Epithelial cell of proximal tubule (primary cell): ENCODE measurements at regions not wholly inside any gene's neighbourhood (a gene's known extent, or its start where the extent isn't known, plus 50 kb on each side); places are given as distances from the start of the nearest gene placed in this dataset.
A peak's percentile ranks its signal among the peaks of the same experiment; 100 is the strongest.

Source experiments
- DNase-seq: peaks from one replicate; pipeline ENCODE4 v3.0.0-alpha.2; 2011; ENCODE audit warnings: low read depth
- H3K4me3 ChIP-seq: 2 replicates; pipeline ENCODE4 v1.5.1; 2011; ENCODE audit warnings: low read depth, mild to moderate bottlenecking, low read length
- CTCF ChIP-seq: conservative IDR thresholded peaks from 2 replicates; pipeline ENCODE4 v1.5.1; 2012; ENCODE audit warnings: low read depth, mild to moderate bottlenecking, low read length

- no peak overlapping the region for H3K4me3 ChIP-seq
- DNase-seq, result peak; percentile 2
These were observed 194.1 kb downstream of the IGLL1 start for GRCh38 chr22:23385678-23386631.

DNA sequence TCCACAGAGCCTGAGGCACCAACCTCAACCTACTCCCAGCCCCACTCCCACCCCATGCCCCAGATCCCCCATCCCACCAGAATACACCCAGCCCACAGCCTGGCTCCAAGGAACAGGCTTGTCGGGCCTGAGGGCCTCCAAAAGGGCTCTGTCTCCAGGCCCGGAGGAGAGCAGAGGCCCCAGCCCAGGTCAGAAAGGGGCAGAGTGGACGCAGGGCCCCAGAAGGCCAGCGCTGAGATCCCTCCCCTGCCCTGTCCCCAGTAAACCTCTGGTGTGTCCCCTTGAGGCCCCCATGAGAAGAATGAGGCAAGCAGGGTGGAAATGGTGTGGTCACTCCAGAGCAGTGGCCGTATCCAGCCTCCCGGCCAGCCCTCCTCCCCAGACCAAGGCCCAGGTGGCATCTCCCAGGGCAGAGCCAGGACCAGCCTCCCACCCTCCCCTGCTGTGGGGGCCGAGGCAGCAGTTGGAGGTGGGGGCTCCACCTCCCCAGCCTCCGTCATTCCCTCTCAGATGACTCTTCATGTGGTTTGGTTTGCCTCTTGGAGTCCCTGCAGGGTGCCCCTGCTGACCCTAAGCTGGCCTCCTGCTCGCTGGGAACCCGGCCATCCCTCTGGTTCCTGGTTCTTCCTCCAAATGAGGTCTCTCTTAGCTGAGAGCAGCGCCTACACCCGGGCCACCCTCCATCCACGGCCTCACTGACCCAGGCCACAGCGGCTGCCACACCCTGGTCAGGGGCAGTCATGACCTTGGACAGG is 195.0 kb downstream of the IGLL1 start:
- no peak for DNase-seq
- no peak for TF ChIP-seq CTCF

More at GRCh38 chr22:23385678-23386631, 194.1 kb downstream of the IGLL1 start:
- peak; percentile 93 for TF ChIP-seq CTCF

GRCh38 chr22:23384431-23384830 is 195.7 kb downstream of the IGLL1 start:
- DNase-seq, result no peak
- H3K4me3 ChIP-seq, result no peak overlapping the region
- no peak for TF ChIP-seq CTCF

More for the DNA sequence above, 195.0 kb downstream of the IGLL1 start:
- no peak overlapping the region for H3K4me3 ChIP-seq

DNA sequence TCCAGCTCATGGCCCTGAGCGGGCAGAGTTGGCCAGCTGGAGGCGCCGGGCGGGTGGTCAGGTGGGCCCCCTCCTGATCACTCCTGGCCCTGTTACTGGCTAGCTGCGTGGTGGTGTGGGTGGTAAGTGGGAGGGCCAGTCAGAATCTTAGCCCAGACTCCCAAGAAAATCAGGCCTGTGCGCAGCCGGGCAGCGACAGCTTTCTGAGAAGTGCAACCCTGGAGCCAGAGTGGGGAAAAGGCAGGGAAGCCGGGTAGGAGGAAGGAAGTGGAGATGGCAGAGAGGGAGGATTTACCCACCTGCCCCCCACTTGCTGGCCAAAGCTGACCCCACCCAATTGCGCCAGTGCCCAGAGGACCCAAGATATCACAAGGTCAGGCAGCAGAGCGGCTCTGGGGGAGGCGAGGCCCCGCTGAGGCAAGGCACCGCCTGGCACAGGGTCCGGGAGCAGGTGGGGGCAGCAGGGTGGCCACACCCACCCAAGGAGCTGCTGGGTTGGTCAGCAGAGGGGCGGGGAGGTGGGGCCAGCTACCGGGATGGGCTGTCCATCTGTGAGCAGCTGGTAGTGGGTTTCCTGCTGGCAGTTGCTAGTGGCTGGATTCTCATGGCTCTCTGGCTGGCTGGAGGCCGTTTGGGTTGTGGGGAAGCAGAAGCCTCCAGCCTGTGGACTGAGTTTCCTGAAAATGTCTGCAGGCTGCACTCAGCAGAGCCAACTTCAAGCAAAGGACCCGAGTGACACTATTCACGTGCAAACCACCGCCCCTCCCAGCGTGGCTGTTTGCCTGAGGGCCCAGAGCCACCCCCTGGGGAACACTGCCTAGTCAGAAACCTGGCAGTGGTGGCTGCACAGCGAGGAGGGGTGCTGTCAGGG is 196.4 kb downstream of the IGLL1 start:
- H3K4me3 ChIP-seq, result no peak overlapping the region
- no peak for DNase-seq

DNA sequence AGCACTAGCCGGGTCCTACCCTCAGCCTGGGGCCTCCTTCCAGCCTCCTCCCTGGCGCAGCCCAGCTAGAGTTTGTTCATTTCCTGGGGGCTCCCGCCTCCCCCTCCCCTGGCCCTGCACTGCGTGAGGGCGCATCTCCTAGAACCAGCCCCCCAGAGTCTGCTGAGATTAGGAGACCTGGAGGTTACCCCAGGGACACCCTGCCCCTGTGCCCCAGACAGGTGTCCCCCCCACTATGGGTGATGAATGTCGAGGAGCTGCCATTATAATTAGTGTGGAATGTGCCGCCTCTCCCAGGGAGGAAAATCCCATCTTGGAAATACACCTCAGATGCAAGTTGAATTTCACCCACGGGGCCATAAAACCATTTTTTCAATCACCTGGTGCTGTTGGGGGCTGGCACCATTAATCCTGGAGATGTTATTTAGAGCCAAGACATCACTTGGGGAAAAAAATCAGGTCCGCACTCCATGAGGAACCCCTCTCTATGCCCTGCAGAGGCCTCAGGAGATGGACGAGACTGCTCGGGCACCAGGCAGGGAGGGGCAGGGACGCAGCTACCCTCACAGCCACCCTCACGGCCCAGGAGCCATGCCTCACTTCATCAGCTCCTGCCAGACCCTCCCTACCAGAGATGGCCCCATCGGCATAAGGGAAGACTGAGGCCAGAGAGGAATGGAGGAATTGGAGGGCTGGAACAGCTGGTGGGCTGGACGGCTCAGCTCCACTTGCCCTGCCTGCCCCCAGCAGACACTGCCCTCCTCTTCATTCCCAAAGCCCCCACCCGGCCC is 197.5 kb downstream of the IGLL1 start:
- TF ChIP-seq CTCF, result no peak
- DNase-seq, result no peak
- no peak overlapping the region for H3K4me3 ChIP-seq

More for the DNA sequence above, 196.4 kb downstream of the IGLL1 start:
- TF ChIP-seq CTCF, result no peak
